Skeletal muscle tissue (tissue), 3 donors: ENCODE measurements at regions not wholly inside any gene's neighbourhood (a gene's known extent, or its start where the extent isn't known, plus 50 kb on each side); places are given as distances from the start of the nearest gene placed in this dataset.

Experiments
- H3K27ac ChIP-seq: one replicate; pipeline ENCODE4 v1.7.0; 2013; ENCODE audit warnings: mild to moderate bottlenecking, low read depth, low read length, inconsistent platforms
- H3K27me3 ChIP-seq, 3 donors: one replicate each; pipeline ENCODE4 v1.7.0; 2013; ENCODE audit warnings: low read length in 3 of 3; ENCODE audit not compliant: control insufficient read depth in 3 of 3, insufficient read depth in 3 of 3
- H3K36me3 ChIP-seq, 3 donors: one replicate each; pipeline ENCODE4 v1.7.0; 2013; ENCODE audit warnings: low read length in 3 of 3; ENCODE audit not compliant: control insufficient read depth in 3 of 3, insufficient read depth in 3 of 3
- H3K4me1 ChIP-seq, 3 donors: one replicate each; pipeline ENCODE4 v1.7.0; 2013; ENCODE audit warnings: low read length in 3 of 3, mild to moderate bottlenecking in 3 of 3; ENCODE audit not compliant: control insufficient read depth in 3 of 3, insufficient read depth in 3 of 3
- H3K4me3 ChIP-seq, 3 donors: one replicate each; pipeline ENCODE4 v1.7.0; 2013; ENCODE audit warnings: low read length in 3 of 3
- H3K9ac ChIP-seq, 3 donors: one replicate each; pipeline ENCODE4 v1.7.0; 2013; ENCODE audit warnings: low read length in 3 of 3, mild to moderate bottlenecking in 3 of 3, moderate library complexity in 2 of 3, low read depth in 1 of 3
- H3K9me3 ChIP-seq, 3 donors: one replicate each; pipeline ENCODE4 v1.7.0; 2013; ENCODE audit warnings: low read length in 3 of 3; ENCODE audit not compliant: control insufficient read depth in 3 of 3
- donor health status: Osteomylitis.

GRCh38 chr3:72111265-72112205 lies 326.6 kb upstream of the PROK2 start:
- Histone ChIP-seq H3K9me3 (no peaks in the 10 kb centered on the region), H3K4me1 (peaks cover 4 to 15% (median 10%) of the 10 kb centered on the region in 3 donors), H3K4me3 (no peak overlapping the region), H3K27ac (no peak overlapping the region), H3K36me3 (no peaks in the 10 kb centered on the region), H3K27me3 (no peaks in the 10 kb centered on the region), H3K9ac (no peak overlapping the region)

- Histone ChIP-seq H3K27me3 (no peaks in the 10 kb centered on the region), H3K4me1 (peaks cover 4 to 15% (median 10%) of the 10 kb centered on the region in 3 donors), H3K36me3 (no peaks in the 10 kb centered on the region), H3K9me3 (no peaks in the 10 kb centered on the region), H3K27ac (no peak overlapping the region), H3K9ac (no peak overlapping the region), H3K4me3 (no peak overlapping the region)
These were observed 324.6 kb upstream of the PROK2 start for GRCh38 chr3:72109327-72110259.

DNA sequence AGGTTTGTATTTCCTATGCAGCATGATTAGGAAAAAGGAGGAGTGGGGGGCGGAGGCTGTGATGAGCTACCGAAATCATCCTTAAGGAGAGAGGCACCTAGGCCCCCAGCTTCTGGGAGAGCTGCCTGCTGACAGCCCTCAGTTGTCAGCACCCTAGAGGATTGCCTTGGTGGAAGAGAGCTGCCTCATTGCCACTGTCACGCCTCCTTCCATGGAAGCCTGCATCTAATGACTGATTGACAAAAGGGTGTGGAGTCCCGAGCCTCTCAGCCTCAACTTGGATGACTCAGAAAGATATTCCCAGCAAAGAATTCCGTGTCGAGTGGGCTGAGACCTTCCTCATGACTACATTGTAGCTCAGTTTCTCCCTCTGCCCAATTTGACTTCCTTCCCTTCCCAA lies 320.4 kb upstream of the PROK2 start:
- Histone ChIP-seq H3K9ac (no peak overlapping the region), H3K27me3 (peaks cover 15 to 23% (median 22%) of the 10 kb centered on the region in 3 donors), H3K4me1 (peaks cover 7 to 12% (median 11%) of the 10 kb centered on the region in 3 donors), H3K36me3 (no peaks in the 10 kb centered on the region), H3K4me3 (no peak overlapping the region), H3K27ac (no peak overlapping the region), H3K9me3 (no peaks in the 10 kb centered on the region)

GRCh38 chr3:72102112-72102616 lies 317.2 kb upstream of the PROK2 start:
- no peak overlapping the region for H3K9ac ChIP-seq
- H3K4me3 ChIP-seq, result no peak overlapping the region
- no peaks in the 10 kb centered on the region for H3K9me3 ChIP-seq
- no peaks in the 10 kb centered on the region for H3K36me3 ChIP-seq
- no peak overlapping the region for H3K27ac ChIP-seq
- peaks cover 15 to 24% (median 22%) of the 10 kb centered on the region in 3 donors for H3K27me3 ChIP-seq
- H3K4me1 ChIP-seq, result peaks cover 9 to 12% (median 11%) of the 10 kb centered on the region in 3 donors

DNA sequence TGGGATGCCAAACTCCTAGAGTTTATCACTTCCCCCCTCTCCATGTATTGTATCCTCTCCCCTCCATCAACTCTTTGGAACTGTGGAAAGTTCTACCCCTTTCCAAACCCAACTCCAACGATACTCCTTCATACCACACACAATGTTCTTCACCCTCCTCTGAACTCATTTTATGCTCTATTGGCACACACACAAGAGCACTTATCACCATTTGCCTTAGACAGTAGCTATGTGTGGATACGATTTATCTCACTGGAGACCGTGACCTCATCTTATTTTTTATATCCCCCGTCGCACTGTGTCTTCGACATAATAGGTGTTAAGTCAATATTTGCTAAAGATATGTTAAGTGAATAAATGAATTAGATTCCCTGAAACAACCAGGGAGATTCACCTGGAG lies 316.5 kb upstream of the PROK2 start:
- no peaks in the 10 kb centered on the region for H3K9me3 ChIP-seq
- peaks cover 9 to 12% (median 11%) of the 10 kb centered on the region in 3 donors for H3K4me1 ChIP-seq
- peaks cover 15 to 24% (median 22%) of the 10 kb centered on the region in 3 donors for H3K27me3 ChIP-seq
- no peak overlapping the region for H3K27ac ChIP-seq
- H3K9ac ChIP-seq, result no peak overlapping the region
- no peak overlapping the region for H3K4me3 ChIP-seq
- H3K36me3 ChIP-seq, result no peaks in the 10 kb centered on the region

- Histone ChIP-seq H3K4me1 (peaks cover 9 to 12% (median 11%) of the 10 kb centered on the region in 3 donors), H3K4me3 (peak overlapping the region; percentile 46 to 49 (median 49)), H3K27ac (peak overlapping the region; percentile 7), H3K9me3 (no peaks in the 10 kb centered on the region), H3K9ac (peak overlapping the region; percentile 12 to 35 (median 20)), H3K36me3 (no peaks in the 10 kb centered on the region), H3K27me3 (peaks cover 15 to 24% (median 22%) of the 10 kb centered on the region in 3 donors)
These were observed 315.7 kb upstream of the PROK2 start for GRCh38 chr3:72100601-72101187.

- Histone ChIP-seq H3K4me3 (no peak overlapping the region), H3K27ac (no peak overlapping the region), H3K27me3 (peaks cover 15 to 24% (median 22%) of the 10 kb centered on the region in 3 donors), H3K9me3 (no peaks in the 10 kb centered on the region), H3K36me3 (no peaks in the 10 kb centered on the region), H3K9ac (peak overlapping the region in 1 of 3 donors; percentile 20), H3K4me1 (peaks cover 9 to 12% (median 11%) of the 10 kb centered on the region in 3 donors)
These were observed 315.1 kb upstream of the PROK2 start for GRCh38 chr3:72100080-72100511.

- Histone ChIP-seq H3K9ac (no peak overlapping the region), H3K27ac (no peak overlapping the region)
These were observed 314.6 kb upstream of the PROK2 start for GRCh38 chr3:72099326-72100079.

DNA sequence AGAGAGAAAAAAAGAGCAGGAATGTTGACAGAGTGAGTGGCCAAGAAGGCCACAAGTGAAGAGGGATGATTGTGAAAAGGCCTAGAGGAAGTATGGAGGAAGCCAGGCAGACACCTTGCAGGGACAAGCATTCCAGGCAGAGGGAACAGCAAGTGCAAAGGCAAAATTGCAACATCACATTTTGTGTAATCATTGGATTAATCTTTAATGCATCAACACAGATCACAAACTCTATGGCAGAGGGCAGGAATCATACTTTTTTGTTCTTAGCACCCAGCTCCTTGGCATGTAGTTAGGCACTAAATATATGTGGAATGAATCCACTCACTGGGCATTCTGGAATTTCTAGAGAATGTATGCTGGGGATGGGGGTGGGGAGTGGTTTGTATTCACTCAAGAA lies 312.1 kb upstream of the PROK2 start:
- H3K36me3 ChIP-seq, result no peaks in the 10 kb centered on the region
- no peak overlapping the region for H3K4me3 ChIP-seq
- peaks cover 10 to 12% (median 11%) of the 10 kb centered on the region in 3 donors for H3K27me3 ChIP-seq
- H3K4me1 ChIP-seq, result peaks cover 9 to 12% (median 11%) of the 10 kb centered on the region in 3 donors
- H3K9me3 ChIP-seq, result no peaks in the 10 kb centered on the region
- no peak overlapping the region for H3K9ac ChIP-seq
- no peak overlapping the region for H3K27ac ChIP-seq

More at GRCh38 chr3:72099326-72100079, 314.6 kb upstream of the PROK2 start:
- no peaks in the 10 kb centered on the region for H3K9me3 ChIP-seq
- H3K4me3 ChIP-seq, result no peak overlapping the region
- peaks cover 15 to 24% (median 22%) of the 10 kb centered on the region in 3 donors for H3K27me3 ChIP-seq
- peaks cover 9 to 12% (median 11%) of the 10 kb centered on the region in 3 donors for H3K4me1 ChIP-seq
- H3K36me3 ChIP-seq, result no peaks in the 10 kb centered on the region
